ENCODE measurements at regions not wholly inside any gene's neighbourhood (a gene's known extent, or its start where the extent isn't known, plus 50 kb on each side); places are given as distances from the start of the nearest gene placed in this dataset.

DNA sequence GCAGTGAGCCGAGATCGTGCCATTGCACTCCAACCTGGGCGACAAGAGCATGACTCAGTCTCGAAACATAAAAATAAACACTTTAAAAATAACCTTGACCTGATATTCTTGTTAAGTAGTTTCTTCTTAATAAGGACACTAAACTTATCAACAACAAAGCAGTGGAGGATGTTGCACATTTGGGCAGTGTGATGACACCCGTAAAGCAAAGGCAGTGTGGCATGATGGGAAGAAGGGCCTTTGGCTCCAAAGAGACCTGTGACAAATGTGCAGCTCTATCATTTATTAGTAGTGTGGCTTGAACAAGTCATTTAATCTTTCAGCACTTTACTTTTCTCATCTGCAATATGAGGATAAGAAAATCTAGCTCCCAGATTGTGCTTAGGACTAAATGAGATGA is 348.0 kb upstream of the PLD5 start:
- no peaks in the 10 kb centered on the region for H3K27me3 ChIP-seq (ENCODE audit: insufficient read depth, low read length)

DNA sequence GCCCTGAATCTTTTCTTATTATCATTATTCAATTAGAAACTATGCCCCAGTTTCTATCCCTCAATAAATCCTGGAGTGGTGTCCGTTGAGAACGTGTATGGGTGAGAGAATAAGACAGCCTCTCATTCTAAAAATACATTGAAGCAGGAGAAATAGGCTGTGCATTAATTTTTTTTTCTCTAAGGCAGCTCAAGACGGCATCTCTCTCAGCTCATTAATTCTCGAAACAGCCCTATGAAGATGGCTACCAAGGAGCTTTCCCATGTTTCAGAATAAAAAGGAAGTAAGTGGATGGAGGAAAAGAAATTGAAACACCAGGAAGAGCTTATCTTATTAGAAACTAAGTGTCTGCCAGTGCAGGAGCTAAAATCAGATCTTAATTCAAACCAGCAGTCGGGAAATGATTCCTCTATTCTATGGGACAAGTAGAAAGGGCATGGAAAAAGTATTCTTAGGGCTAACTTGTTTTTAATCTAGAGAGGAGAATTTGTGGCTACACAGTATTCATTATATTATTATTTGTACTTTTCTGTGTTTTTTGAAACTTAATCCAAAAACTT is 347.1 kb upstream of the PLD5 start:
- Histone ChIP-seq H3K9me3 (ENCODE audit: low read length) (no peaks in the 10 kb centered on the region), H3K27ac (ENCODE audit: low read depth, low read length, poor library complexity, severe bottlenecking) (no peak overlapping the region)

More for the DNA sequence above, 348.0 kb upstream of the PLD5 start:
- Histone ChIP-seq H3K36me3 (ENCODE audit: insufficient read depth, low read length) (no peaks in the 10 kb centered on the region), H3K79me2 (ENCODE audit: insufficient read depth, low read length) (no peaks in the 10 kb centered on the region), H4K20me1 (ENCODE audit: insufficient read depth, low read length) (no peaks in the 10 kb centered on the region), H3K4me2 (ENCODE audit: low read length) (no peak overlapping the region), H3K9ac (ENCODE audit: low read length) (no peak overlapping the region), H3K4me1 (ENCODE audit: insufficient read depth, low read length, severe bottlenecking) (no peaks in the 10 kb centered on the region), H3K9me2 (ENCODE audit: low read depth, low read length) (no peaks in the 10 kb centered on the region), H2AFZ (ENCODE audit: low read length) (no peak overlapping the region), H3F3A (ENCODE audit: insufficient read depth, low read length) (no peaks in the 10 kb centered on the region), H3K4me3 (ENCODE audit: low read depth, low read length, poor library complexity, severe bottlenecking) (no peak overlapping the region), H3K27ac (ENCODE audit: low read depth, low read length, poor library complexity, severe bottlenecking) (no peak overlapping the region), H3K9me3 (ENCODE audit: low read length) (no peaks in the 10 kb centered on the region)
- TF ChIP-seq, protein P1, sequence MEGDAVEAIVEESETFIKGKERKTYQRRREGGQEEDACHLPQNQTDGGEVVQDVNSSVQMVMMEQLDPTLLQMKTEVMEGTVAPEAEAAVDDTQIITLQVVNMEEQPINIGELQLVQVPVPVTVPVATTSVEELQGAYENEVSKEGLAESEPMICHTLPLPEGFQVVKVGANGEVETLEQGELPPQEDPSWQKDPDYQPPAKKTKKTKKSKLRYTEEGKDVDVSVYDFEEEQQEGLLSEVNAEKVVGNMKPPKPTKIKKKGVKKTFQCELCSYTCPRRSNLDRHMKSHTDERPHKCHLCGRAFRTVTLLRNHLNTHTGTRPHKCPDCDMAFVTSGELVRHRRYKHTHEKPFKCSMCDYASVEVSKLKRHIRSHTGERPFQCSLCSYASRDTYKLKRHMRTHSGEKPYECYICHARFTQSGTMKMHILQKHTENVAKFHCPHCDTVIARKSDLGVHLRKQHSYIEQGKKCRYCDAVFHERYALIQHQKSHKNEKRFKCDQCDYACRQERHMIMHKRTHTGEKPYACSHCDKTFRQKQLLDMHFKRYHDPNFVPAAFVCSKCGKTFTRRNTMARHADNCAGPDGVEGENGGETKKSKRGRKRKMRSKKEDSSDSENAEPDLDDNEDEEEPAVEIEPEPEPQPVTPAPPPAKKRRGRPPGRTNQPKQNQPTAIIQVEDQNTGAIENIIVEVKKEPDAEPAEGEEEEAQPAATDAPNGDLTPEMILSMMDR (IDR thresholded peaks at IDR 0.05; ENCODE audit: low read length) = no peak
- TF ChIP-seq EZH2 (IDR thresholded peaks at IDR 0.05; ENCODE audit: borderline replicate concordance, low read length) = no peak

DNA sequence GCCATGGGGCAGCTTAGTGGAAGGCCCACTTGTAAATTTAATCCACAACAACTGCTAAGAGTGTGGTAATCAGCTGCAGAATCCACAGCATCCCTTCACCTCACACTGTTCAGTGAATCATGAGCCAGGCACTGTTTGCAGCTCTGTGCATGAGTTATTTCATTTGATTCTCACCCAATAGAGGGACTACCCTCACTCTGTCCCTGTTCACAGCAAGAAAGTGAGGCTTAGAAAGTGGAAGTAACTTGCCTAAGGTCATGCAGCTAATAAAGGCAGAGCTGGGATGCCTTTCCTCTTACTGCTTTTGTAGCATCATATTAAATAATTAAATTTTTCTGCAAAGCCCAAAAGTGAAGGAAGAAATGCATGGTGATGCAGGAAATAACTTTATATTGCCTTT is 346.5 kb upstream of the PLD5 start:
- no peak overlapping the region for H3K4me3 ChIP-seq (ENCODE audit: low read depth, low read length, poor library complexity, severe bottlenecking)
- no peak for TF ChIP-seq EZH2 (IDR thresholded peaks at IDR 0.05; ENCODE audit: borderline replicate concordance, low read length)
- TF ChIP-seq, protein P1 (IDR thresholded peaks at IDR 0.05; ENCODE audit: low read length) = no peak
- H3K4me1 ChIP-seq (ENCODE audit: insufficient read depth, low read length, severe bottlenecking) = no peaks in the 10 kb centered on the region

More for the DNA sequence above, 347.1 kb upstream of the PLD5 start:
- no peaks in the 10 kb centered on the region for H3K27me3 ChIP-seq (ENCODE audit: insufficient read depth, low read length)
- H3K9me2 ChIP-seq (ENCODE audit: low read depth, low read length) = no peaks in the 10 kb centered on the region
- H3K4me2 ChIP-seq (ENCODE audit: low read length) = no peak overlapping the region
- no peak overlapping the region for H2AFZ ChIP-seq (ENCODE audit: low read length)
- no peaks in the 10 kb centered on the region for H4K20me1 ChIP-seq (ENCODE audit: insufficient read depth, low read length)
- no peaks in the 10 kb centered on the region for H3F3A ChIP-seq (ENCODE audit: insufficient read depth, low read length)
- no peaks in the 10 kb centered on the region for H3K36me3 ChIP-seq (ENCODE audit: insufficient read depth, low read length)
- TF ChIP-seq, protein P1 (IDR thresholded peaks at IDR 0.05; ENCODE audit: low read length) = no peak
- TF ChIP-seq EZH2 (IDR thresholded peaks at IDR 0.05; ENCODE audit: borderline replicate concordance, low read length) = no peak
- H3K4me1 ChIP-seq (ENCODE audit: insufficient read depth, low read length, severe bottlenecking) = no peaks in the 10 kb centered on the region
- H3K9ac ChIP-seq (ENCODE audit: low read length) = no peak overlapping the region
- H3K4me3 ChIP-seq (ENCODE audit: low read depth, low read length, poor library complexity, severe bottlenecking) = no peak overlapping the region
- no peaks in the 10 kb centered on the region for H3K79me2 ChIP-seq (ENCODE audit: insufficient read depth, low read length)

More for the DNA sequence above, 346.5 kb upstream of the PLD5 start:
- no peaks in the 10 kb centered on the region for H3K27me3 ChIP-seq (ENCODE audit: insufficient read depth, low read length)
- no peaks in the 10 kb centered on the region for H3K36me3 ChIP-seq (ENCODE audit: insufficient read depth, low read length)
- no peaks in the 10 kb centered on the region for H3K9me2 ChIP-seq (ENCODE audit: low read depth, low read length)
- no peak overlapping the region for H3K4me2 ChIP-seq (ENCODE audit: low read length)
- H3K9ac ChIP-seq (ENCODE audit: low read length) = no peak overlapping the region
- H3K27ac ChIP-seq (ENCODE audit: low read depth, low read length, poor library complexity, severe bottlenecking) = no peak overlapping the region
- no peak overlapping the region for H2AFZ ChIP-seq (ENCODE audit: low read length)
- no peaks in the 10 kb centered on the region for H4K20me1 ChIP-seq (ENCODE audit: insufficient read depth, low read length)
- no peaks in the 10 kb centered on the region for H3K9me3 ChIP-seq (ENCODE audit: low read length)
- no peaks in the 10 kb centered on the region for H3F3A ChIP-seq (ENCODE audit: insufficient read depth, low read length)
- no peaks in the 10 kb centered on the region for H3K79me2 ChIP-seq (ENCODE audit: insufficient read depth, low read length)
